ENCODE measurements at regions not wholly inside any gene's neighbourhood (a gene's known extent, or its start where the extent isn't known, plus 50 kb on each side); places are given as distances from the start of the nearest gene placed in this dataset.

- in situ Hi-C loops (cut with MboI; ENCODE audit: low sequenced_read_pairs) = no loop called here
- no peak overlapping the region for H3K27ac ChIP-seq (ENCODE audit: insufficient read depth, low read length)
- CTCF ChIA-PET = no interaction called here
- no peak overlapping the region for H2BK5ac ChIP-seq (ENCODE audit: low read depth, low read length, poor library complexity, severe bottlenecking)
- H2AK5ac ChIP-seq (ENCODE audit: low read depth, low read length) = no peak overlapping the region
- no peak overlapping the region for H3K4me2 ChIP-seq (ENCODE audit: low read depth, low read length)
- no peaks in the 10 kb centered on the region for H3K79me1 ChIP-seq (ENCODE audit: low read depth in 1 of 2, low read length in 2 of 2)
- H3K9me3 ChIP-seq (ENCODE audit: control insufficient read depth, insufficient read depth, low read length) = peaks cover 8% of the 10 kb centered on the region
- no peak overlapping the region for H3K18ac ChIP-seq (ENCODE audit: low read depth, low read length)
- H2AK9ac ChIP-seq (replicated peaks; ENCODE audit: low read depth, low read length, poor library complexity) = no peak overlapping the region
- no peaks in the 10 kb centered on the region for H3K9me1 ChIP-seq (ENCODE audit: insufficient read depth, low read length)
- H2BK15ac ChIP-seq (ENCODE audit: low read depth, low read length) = no peak overlapping the region
- intact Hi-C loops (cut with micrococcal nuclease) = loop anchor here (1.0 to 2.0 kb wide), 4 partner anchors 123 to 1510 kb away; no protein-coding TSS in a partner anchor
- ATAC-seq (ENCODE audit: low read depth) (no peak), DNase-seq (no peak)
- BruUV-seq (replicated peaks) = no TSS peak
- TF ChIP-seq MXI1 (IDR thresholded peaks at IDR 0.05; ENCODE audit: borderline replicate concordance, low read depth, low read length) = no peak
- TF ChIP-seq POLR2A (IDR thresholded peaks at IDR 0.05; ENCODE audit: low read depth, low read length) = no peak
- no peak for TF ChIP-seq CHD1 (IDR thresholded peaks at IDR 0.05; ENCODE audit: low read depth, low read length)
- no peak for TF ChIP-seq MAFK (IDR thresholded peaks at IDR 0.05; ENCODE audit: low read depth, low read length)
- no peak for TF ChIP-seq BHLHE40 (IDR thresholded peaks at IDR 0.05; ENCODE audit: low read depth, low read length)
- no peak for TF ChIP-seq RFX5 (IDR thresholded peaks at IDR 0.05; ENCODE audit: low read depth, low read length)
- no peak for TF ChIP-seq CEBPB (IDR thresholded peaks at IDR 0.05; ENCODE audit: low read depth, low read length)
- TF ChIP-seq RAD21 (IDR thresholded peaks at IDR 0.05; ENCODE audit: low read length) = no peak
- no peak for TF ChIP-seq SMC3 (IDR thresholded peaks at IDR 0.05; ENCODE audit: low read depth, low read length)
- no peak for TF ChIP-seq NFE2L2 (IDR thresholded peaks at IDR 0.05; ENCODE audit: low read depth, low read length)
- no peak for TF ChIP-seq RCOR1 (IDR thresholded peaks at IDR 0.05; ENCODE audit: insufficient replicate concordance, low read length)
- no peak for TF ChIP-seq MAZ (IDR thresholded peaks at IDR 0.05; ENCODE audit: borderline replicate concordance, low read depth, low read length)
- no peak for TF ChIP-seq ELK1 (IDR thresholded peaks at IDR 0.05; ENCODE audit: borderline replicate concordance, low read depth, low read length)
- H3K27me3 ChIP-seq (ENCODE audit: control insufficient read depth, insufficient read depth, low read length) = no peaks in the 10 kb centered on the region
- dilution Hi-C loops (cut with HindIII; ENCODE audit: low sequenced_read_pairs, unreplicated experiment) = no loop called here
- H3K36me3 ChIP-seq (ENCODE audit: control insufficient read depth, insufficient read depth, low read length) = no peaks in the 10 kb centered on the region
- no peak overlapping the region for H3K9ac ChIP-seq (ENCODE audit: low read depth, low read length)
- H3K4me3 ChIP-seq (ENCODE audit: insufficient read depth, low read depth, low read length) = no peak overlapping the region
- H2AFZ ChIP-seq (replicated peaks; ENCODE audit: low read length, poor library complexity) = no peak overlapping the region
- no peak overlapping the region for H3K56ac ChIP-seq (ENCODE audit: extremely low read depth, insufficient read depth, low read length)
- no peak overlapping the region for H4K8ac ChIP-seq (ENCODE audit: low read depth in 2 of 2, low read length in 2 of 2)
- H3K14ac ChIP-seq (replicated peaks; ENCODE audit: low read depth, low read length) = no peak overlapping the region
- H4K5ac ChIP-seq (ENCODE audit: low read depth, low read length) = no peak overlapping the region
- WGBS, 2 experiments (ENCODE audit: extremely low coverage in 2 of 2, insufficient read length in 1 of 2) = no CpG with 5 or more reads among the region's 2 CpGs
- no peak overlapping the region for H3K23ac ChIP-seq (ENCODE audit: low read depth, low read length)
- no peak overlapping the region for H3K4ac ChIP-seq (ENCODE audit: low read depth, low read length)
- no peaks in the 10 kb centered on the region for H3K4me1 ChIP-seq (ENCODE audit: control insufficient read depth, insufficient read depth, low read length)
- H4K91ac ChIP-seq (ENCODE audit: insufficient read depth, low read depth, low read length) = no peak overlapping the region
- H2BK20ac ChIP-seq (ENCODE audit: low read depth, low read length) = no peak overlapping the region
- POLR2A ChIA-PET (ENCODE audit: unreplicated experiment) = no interaction called here
- no peaks in the 10 kb centered on the region for H4K20me1 ChIP-seq (ENCODE audit: insufficient read depth, low read length)
- H2BK120ac ChIP-seq (ENCODE audit: low read depth, low read length) = no peak overlapping the region
Observed at GRCh38 chr6:164926686-164927085, 382.7 kb downstream of the C6orf118 start.

Data from IMR-90 (cell line).